Upper lobe of left lung (tissue), 6 donors: ENCODE measurements at regions not wholly inside any gene's neighbourhood (a gene's known extent, or its start where the extent isn't known, plus 50 kb on each side); places are given as distances from the start of the nearest gene placed in this dataset.

Source experiments
- ATAC-seq, 2 donors: fragments of 200-7000 bp; cut with Tn5 transposase; one replicate each; pipeline ENCODE4 v1.9.1; 2022; ENCODE audit warnings: mild to moderate bottlenecking in 2 of 2, moderate library complexity in 2 of 2; ENCODE audit not compliant: low FRiP score in 2 of 2
- DNase-seq, 2 donors: peaks; one replicate each; pipeline ENCODE4 v3.0.0-alpha.2; 2019 to 2020
- H3K27ac ChIP-seq, 4 donors: fragments of 200-600 bp; sonication (generic); one replicate each; pipeline ENCODE4 v1.5.1; 2016 to 2019
- H3K27me3 ChIP-seq, 4 donors: fragments of 200-600 bp; sonication (generic); one replicate each; pipeline ENCODE4 v1.5.1; 2017 to 2019
- H3K36me3 ChIP-seq, 4 donors: fragments of 200-600 bp; sonication (generic); one replicate each; pipeline ENCODE4 v1.5.1; 2016 to 2019
- H3K4me1 ChIP-seq, 4 donors: fragments of 200-600 bp; sonication (generic); one replicate each; pipeline ENCODE4 v1.5.1; 2018 to 2019
- H3K4me3 ChIP-seq, 4 donors: fragments of 200-600 bp; sonication (generic); one replicate each; pipeline ENCODE4 v1.5.1; 2017 to 2019; ENCODE audit warnings: mild to moderate bottlenecking in 2 of 4, moderate library complexity in 1 of 4
- H3K9me3 ChIP-seq, 4 donors: fragments of 200-600 bp; sonication (generic); one replicate each; pipeline ENCODE4 v1.5.1; 2018 to 2019
- EP300 ChIP-seq, 4 donors: sonication (generic); formaldehyde crosslinking; IDR thresholded peaks; one replicate each; pipeline ENCODE4 v1.5.1; 2017; ENCODE audit warnings: antibody characterized with exemption in 4 of 4, control low read depth in 2 of 4
- POLR2A ChIP-seq, 4 donors: fragments of 450-650 bp; IDR thresholded peaks; one replicate each; pipeline ENCODE4 v1.5.1; 2016 to 2017; ENCODE audit warnings: antibody characterized with exemption in 4 of 4, mild to moderate bottlenecking in 2 of 4
- POLR2AphosphoS5 ChIP-seq, 2 donors: sonication (generic); formaldehyde crosslinking; IDR thresholded peaks; one replicate each; pipeline ENCODE4 v1.5.1; 2017; ENCODE audit warnings: antibody characterized with exemption in 2 of 2
- WGBS, 2 donors: methylation state at CpG; one replicate each; pipeline ENCODE4 v1.1.5; 2017 to 2018; 5-methylcytosine and 5-hydroxymethylcytosine counted together
- TF ChIP-seq, protein P1 (sequence below), 6 experiments: fragments of 450-650 bp in 4 of 6; fragments of 200-600 bp in 2 of 6; sonication (generic) in 2 of 6; IDR thresholded peaks; one replicate each; pipeline ENCODE4 v1.5.1; 2016 to 2019; ENCODE audit warnings: antibody characterized with exemption in 6 of 6
- donor health status: DM: no; HTN: no; CAD: no; lungs with moderate emphysema.
- donor health status: DM: no; HTN: yes; CAD: no; lungs with severe emphysema.

- H3K27me3 ChIP-seq: no peaks in the 10 kb centered on the region
- TF ChIP-seq, protein P1, sequence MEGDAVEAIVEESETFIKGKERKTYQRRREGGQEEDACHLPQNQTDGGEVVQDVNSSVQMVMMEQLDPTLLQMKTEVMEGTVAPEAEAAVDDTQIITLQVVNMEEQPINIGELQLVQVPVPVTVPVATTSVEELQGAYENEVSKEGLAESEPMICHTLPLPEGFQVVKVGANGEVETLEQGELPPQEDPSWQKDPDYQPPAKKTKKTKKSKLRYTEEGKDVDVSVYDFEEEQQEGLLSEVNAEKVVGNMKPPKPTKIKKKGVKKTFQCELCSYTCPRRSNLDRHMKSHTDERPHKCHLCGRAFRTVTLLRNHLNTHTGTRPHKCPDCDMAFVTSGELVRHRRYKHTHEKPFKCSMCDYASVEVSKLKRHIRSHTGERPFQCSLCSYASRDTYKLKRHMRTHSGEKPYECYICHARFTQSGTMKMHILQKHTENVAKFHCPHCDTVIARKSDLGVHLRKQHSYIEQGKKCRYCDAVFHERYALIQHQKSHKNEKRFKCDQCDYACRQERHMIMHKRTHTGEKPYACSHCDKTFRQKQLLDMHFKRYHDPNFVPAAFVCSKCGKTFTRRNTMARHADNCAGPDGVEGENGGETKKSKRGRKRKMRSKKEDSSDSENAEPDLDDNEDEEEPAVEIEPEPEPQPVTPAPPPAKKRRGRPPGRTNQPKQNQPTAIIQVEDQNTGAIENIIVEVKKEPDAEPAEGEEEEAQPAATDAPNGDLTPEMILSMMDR (IDR thresholded peaks at IDR 0.05): no peak
- no peak for TF ChIP-seq POLR2AphosphoS5 (IDR thresholded peaks at IDR 0.05)
- no peak for TF ChIP-seq POLR2A (IDR thresholded peaks at IDR 0.05)
- no peak for TF ChIP-seq EP300 (IDR thresholded peaks at IDR 0.05)
- H3K4me1 ChIP-seq: no peaks in the 10 kb centered on the region
- no peak overlapping the region for H3K27ac ChIP-seq
- no peak for DNase-seq
- H3K36me3 ChIP-seq: no peaks in the 10 kb centered on the region
- H3K4me3 ChIP-seq: no peak overlapping the region
- H3K9me3 ChIP-seq: no peaks in the 10 kb centered on the region
- WGBS, 2 donors: 67 to 70% methylated on average over 2 of the region's 2 CpGs
- no peak for ATAC-seq
These were observed 99.2 kb upstream of the AP1S2 start for GRCh38 chrX:15953801-15954200.

DNA sequence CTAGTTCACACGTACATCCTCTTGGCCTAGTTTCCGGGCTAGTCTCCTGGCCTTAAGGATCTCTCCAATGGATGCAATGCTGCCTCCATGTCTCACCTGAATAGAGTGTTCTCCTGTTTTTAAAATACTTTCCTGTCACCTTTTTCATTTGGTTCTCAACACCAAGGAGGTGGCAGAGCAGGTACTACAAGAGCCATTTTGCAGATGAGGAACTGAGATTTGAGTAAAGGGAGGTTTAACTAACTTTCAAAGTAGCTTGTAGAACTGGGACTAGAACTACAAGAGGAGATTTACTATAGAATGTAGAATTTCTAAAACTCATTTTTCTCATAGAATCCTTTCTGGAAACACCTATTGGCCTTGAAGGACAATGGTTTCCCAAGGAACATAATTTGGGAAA lies 97.6 kb upstream of the AP1S2 start:
- no peaks in the 10 kb centered on the region for H3K4me1 ChIP-seq

GRCh38 chrX:15948318-15948660 lies 93.7 kb upstream of the AP1S2 start:
- Histone ChIP-seq H3K27me3 (no peaks in the 10 kb centered on the region), H3K36me3 (no peaks in the 10 kb centered on the region), H3K9me3 (no peaks in the 10 kb centered on the region), H3K4me3 (no peak overlapping the region), H3K27ac (no peak overlapping the region), H3K4me1 (no peaks in the 10 kb centered on the region)
- WGBS, 2 donors: 93 to 96% methylated on average over 3 to 5 of the region's 5 CpGs
- ATAC-seq (no peak), DNase-seq (no peak)
- TF ChIP-seq POLR2A (IDR thresholded peaks at IDR 0.05) (no peak), EP300 (IDR thresholded peaks at IDR 0.05) (no peak), POLR2AphosphoS5 (IDR thresholded peaks at IDR 0.05) (no peak)
- TF ChIP-seq, protein P1 (IDR thresholded peaks at IDR 0.05): no peak

More for the DNA sequence above, 97.6 kb upstream of the AP1S2 start:
- no peak for DNase-seq
- Histone ChIP-seq H3K27ac (no peak overlapping the region), H3K4me3 (no peak overlapping the region), H3K36me3 (no peaks in the 10 kb centered on the region), H3K9me3 (no peaks in the 10 kb centered on the region), H3K27me3 (no peaks in the 10 kb centered on the region)
- WGBS, 2 donors: 90 to 94% methylated on average over 2 of the region's 2 CpGs
- TF ChIP-seq POLR2A (IDR thresholded peaks at IDR 0.05) (no peak), EP300 (IDR thresholded peaks at IDR 0.05) (no peak), POLR2AphosphoS5 (IDR thresholded peaks at IDR 0.05) (no peak)
- TF ChIP-seq, protein P1 (IDR thresholded peaks at IDR 0.05): no peak
- ATAC-seq: no peak

GRCh38 chrX:15947648-15948317 lies 93.2 kb upstream of the AP1S2 start:
- Histone ChIP-seq H3K4me3 (no peak overlapping the region), H3K27ac (no peak overlapping the region), H3K27me3 (no peaks in the 10 kb centered on the region), H3K4me1 (no peaks in the 10 kb centered on the region), H3K36me3 (no peaks in the 10 kb centered on the region), H3K9me3 (no peaks in the 10 kb centered on the region)
- WGBS, 2 donors: 15 to 38% methylated on average over 1 of the region's 1 CpG
- ATAC-seq: peak in 1 of 2 donors; percentile 40
- DNase-seq: no peak
- no peak for TF ChIP-seq POLR2AphosphoS5 (IDR thresholded peaks at IDR 0.05)
- TF ChIP-seq EP300 (IDR thresholded peaks at IDR 0.05): no peak
- TF ChIP-seq POLR2A (IDR thresholded peaks at IDR 0.05): no peak
- TF ChIP-seq, protein P1 (IDR thresholded peaks at IDR 0.05): no peak
